Esophagus squamous epithelium (tissue), 5 donors: ENCODE measurements at regions not wholly inside any gene's neighbourhood (a gene's known extent, or its start where the extent isn't known, plus 50 kb on each side); places are given as distances from the start of the nearest gene placed in this dataset.

Source experiments
- DNase-seq: peaks from one replicate; lab custom pipeline; 2025; lab: John Stamatoyannopoulos, UW
- H3K27ac ChIP-seq, 4 donors: fragments of 200-600 bp; sonication (generic); one replicate each; pipeline ENCODE4 v1.5.1; 2016 to 2019; ENCODE audit warnings: mild to moderate bottlenecking in 1 of 4
- H3K27me3 ChIP-seq, 4 donors: fragments of 200-600 bp; sonication (generic); 1 replicate in 3 of 4; 2 replicates in 1 of 4; pipeline versions ENCODE4 v1.5.1 to v1.6.0; 2017 to 2021; ENCODE audit warnings: antibody characterized with exemption in 1 of 4
- H3K36me3 ChIP-seq, 3 donors: fragments of 200-600 bp; sonication (generic); one replicate each; pipeline ENCODE4 v1.5.1; 2016 to 2019
- H3K4me1 ChIP-seq, 3 donors: fragments of 200-600 bp; sonication (generic); one replicate each; pipeline ENCODE4 v1.5.1; 2017 to 2019
- H3K4me3 ChIP-seq, 4 donors: fragments of 200-600 bp; sonication (generic); 1 replicate in 3 of 4; 2 replicates in 1 of 4; pipeline ENCODE4 v1.5.1; 2016 to 2019; ENCODE audit warnings: mild to moderate bottlenecking in 2 of 4, moderate library complexity in 1 of 4
- H3K9me3 ChIP-seq, 3 donors: fragments of 200-600 bp; sonication (generic); one replicate each; pipeline ENCODE4 v1.5.1; 2016 to 2019
- CTCF ChIP-seq, 6 experiments: fragments of 450-650 bp in 4 of 6; fragments of 200-600 bp in 2 of 6; sonication (generic) in 2 of 6; IDR thresholded peaks; one replicate each; pipeline ENCODE4 v1.5.1; 2016 to 2019; ENCODE audit warnings: antibody characterized with exemption in 6 of 6, mild to moderate bottlenecking in 4 of 6, moderate library complexity in 4 of 6
- POLR2A ChIP-seq, 4 donors: fragments of 450-650 bp; IDR thresholded peaks; one replicate each; pipeline ENCODE4 v1.6.1; 2017; ENCODE audit warnings: antibody characterized with exemption in 4 of 4, mild to moderate bottlenecking in 4 of 4, moderate library complexity in 3 of 4
- WGBS, 2 donors: methylation state at CpG; one replicate each; pipeline ENCODE4 v1.1.5; 2018; 5-methylcytosine and 5-hydroxymethylcytosine counted together
- intact Hi-C: fragments of 100-400 bp; cut with DNase I; formaldehyde crosslinking; loops from one replicate; pipeline ENCODE4 v1.15.0; 2022
- donor health status: DM: yes; HTN: yes; CAD: no.

GRCh38 chr22:27335102-27335660, 466.4 kb downstream of the MN1 start:
- H3K4me1 ChIP-seq, result no peaks in the 10 kb centered on the region
- H3K27me3 ChIP-seq, result peaks cover 0 to 10% (median 0%) of the 10 kb centered on the region in 4 donors
- H3K9me3 ChIP-seq, result no peaks in the 10 kb centered on the region
- no peak for DNase-seq
- no peak for TF ChIP-seq POLR2A (IDR thresholded peaks at IDR 0.05)
- no peak for TF ChIP-seq CTCF (IDR thresholded peaks at IDR 0.05)
- WGBS, 2 donors, result 67 to 78% methylated on average over 2 of the region's 3 CpGs
- no peaks in the 10 kb centered on the region for H3K36me3 ChIP-seq
- intact Hi-C loops, result no loop called here
- no peak overlapping the region for H3K27ac ChIP-seq
- H3K4me3 ChIP-seq, result no peak overlapping the region

GRCh38 chr22:27336151-27337090, 465.1 kb downstream of the MN1 start:
- Histone ChIP-seq H3K27ac (no peak overlapping the region), H3K4me3 (no peak overlapping the region), H3K36me3 (no peaks in the 10 kb centered on the region), H3K4me1 (no peaks in the 10 kb centered on the region), H3K9me3 (peaks cover 0 to under 1% (median 0%) of the 10 kb centered on the region in 3 donors), H3K27me3 (peaks cover 0 to 5% (median 0%) of the 10 kb centered on the region in 4 donors)
- WGBS, 2 donors, result 61 to 64% methylated on average over 10 of the region's 10 CpGs
- TF ChIP-seq CTCF (IDR thresholded peaks at IDR 0.05) (no peak), POLR2A (IDR thresholded peaks at IDR 0.05) (no peak)
- intact Hi-C loops, result no loop called here
- DNase-seq, result no peak

DNA sequence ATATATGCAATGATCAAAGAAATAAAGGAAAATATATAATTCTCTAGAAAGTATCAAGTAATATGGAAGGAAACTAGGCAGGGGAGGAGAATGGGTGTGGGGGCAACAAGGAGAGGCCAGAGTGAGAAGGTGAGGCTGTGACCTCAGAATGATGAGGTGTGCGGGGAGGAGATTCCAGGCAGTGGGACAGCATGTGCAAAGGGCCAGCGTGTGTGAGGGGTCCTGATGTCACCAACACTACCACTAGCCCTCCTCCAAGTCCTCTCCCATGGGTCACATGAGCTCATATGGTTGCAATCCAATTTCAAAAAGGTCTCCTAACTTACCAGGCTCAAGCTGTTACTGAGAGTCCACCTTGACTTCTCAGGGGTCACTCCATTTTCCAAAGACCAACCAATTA, 463.9 kb downstream of the MN1 start:
- DNase-seq, result no peak
- no peak for TF ChIP-seq CTCF (IDR thresholded peaks at IDR 0.05)
- no peak for TF ChIP-seq POLR2A (IDR thresholded peaks at IDR 0.05)
- 68 to 82% methylated on average over 2 of the region's 2 CpGs for WGBS, 2 donors
- H3K27me3 ChIP-seq, result no peaks in the 10 kb centered on the region
- no peaks in the 10 kb centered on the region for H3K4me1 ChIP-seq
- H3K36me3 ChIP-seq, result no peaks in the 10 kb centered on the region
- intact Hi-C loops, result no loop called here
- H3K9me3 ChIP-seq, result peaks cover 0 to 12% (median 7%) of the 10 kb centered on the region in 3 donors
- H3K4me3 ChIP-seq, result no peak overlapping the region
- H3K27ac ChIP-seq, result no peak overlapping the region

DNA sequence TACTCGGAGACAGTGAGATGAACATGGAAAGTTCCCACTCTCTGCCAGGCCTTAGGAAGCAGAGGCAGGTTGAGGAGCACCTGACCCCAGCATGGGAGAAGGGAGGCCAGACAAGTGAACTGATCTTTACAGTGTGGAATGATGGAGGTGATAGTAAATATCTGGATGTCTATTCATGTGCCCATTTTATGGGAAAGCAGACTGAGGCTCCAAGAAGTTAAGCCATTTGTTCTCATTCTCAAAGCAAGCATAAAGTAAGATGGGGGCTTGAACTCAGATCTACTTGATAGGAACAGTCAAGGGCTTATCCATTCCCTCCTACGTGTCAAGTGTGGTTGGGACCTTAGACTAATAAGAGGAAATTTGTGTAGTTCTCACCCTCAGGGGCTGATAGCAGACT, 461.5 kb downstream of the MN1 start:
- DNase-seq, result no peak
- Histone ChIP-seq H3K27ac (no peak overlapping the region), H3K36me3 (no peaks in the 10 kb centered on the region), H3K4me1 (no peaks in the 10 kb centered on the region), H3K4me3 (no peak overlapping the region), H3K9me3 (peaks cover 0 to 12% (median 7%) of the 10 kb centered on the region in 3 donors), H3K27me3 (no peaks in the 10 kb centered on the region)
- TF ChIP-seq CTCF (IDR thresholded peaks at IDR 0.05), result no peak
- TF ChIP-seq POLR2A (IDR thresholded peaks at IDR 0.05), result no peak
- WGBS, 2 donors, result 78 to 96% methylated on average over 1 to 2 of the region's 2 CpGs
- intact Hi-C loops, result no loop called here

DNA sequence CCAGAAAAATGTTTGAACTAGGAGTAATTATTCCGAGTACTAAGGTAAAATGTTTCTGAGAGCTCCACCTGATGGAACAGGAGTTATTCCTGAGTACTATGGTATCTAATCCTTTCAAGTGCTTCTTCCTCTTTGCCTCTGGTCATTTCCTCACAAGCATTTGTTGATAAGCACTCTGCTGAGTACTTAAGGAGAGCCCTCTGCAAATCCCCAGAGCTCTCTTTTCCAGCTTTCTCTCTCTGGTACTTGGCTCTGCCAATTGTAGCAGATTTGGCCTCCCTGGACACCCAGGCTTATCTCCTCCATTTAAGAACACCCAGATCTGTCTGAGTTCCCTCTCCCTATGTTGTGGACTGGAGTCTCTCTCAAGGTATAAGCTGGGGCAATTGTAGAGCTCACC, 457.0 kb downstream of the MN1 start:
- intact Hi-C loops, result no loop called here
- peaks cover 0 to 12% (median 7%) of the 10 kb centered on the region in 3 donors for H3K9me3 ChIP-seq
- H3K4me3 ChIP-seq, result no peak overlapping the region
- 65 to 81% methylated on average over 1 of the region's 1 CpG for WGBS, 2 donors
- no peaks in the 10 kb centered on the region for H3K36me3 ChIP-seq
- H3K27me3 ChIP-seq, result no peaks in the 10 kb centered on the region
- TF ChIP-seq POLR2A (IDR thresholded peaks at IDR 0.05) (no peak), CTCF (IDR thresholded peaks at IDR 0.05) (no peak)
- H3K4me1 ChIP-seq, result peaks cover 0 to 12% (median 0%) of the 10 kb centered on the region in 3 donors
- H3K27ac ChIP-seq, result no peak overlapping the region
- DNase-seq, result no peak
